GM19351 (cell line): ENCODE measurements at regions not wholly inside any gene's neighbourhood (a gene's known extent, or its start where the extent isn't known, plus 50 kb on each side); places are given as distances from the start of the nearest gene placed in this dataset.

Experiments used
- ATAC-seq: cut with Tn5 transposase; IDR thresholded peaks from one replicate; pipeline ENCODE4 v1.9.1; 2021; ENCODE audit warnings: mild to moderate bottlenecking, moderate library complexity; ENCODE audit not compliant: unreplicated experiment

GRCh38 chr9:105860516-105860915 lies 166.2 kb downstream of the TMEM38B start:
- ATAC-seq = no peak

- no peak for ATAC-seq
Measured at GRCh38 chr9:105861972-105862371, 167.6 kb downstream of the TMEM38B start.

GRCh38 chr9:105864248-105864898 lies 170.0 kb downstream of the TMEM38B start:
- ATAC-seq = no peak

GRCh38 chr9:105865285-105865684 lies 170.9 kb downstream of the TMEM38B start:
- no peak for ATAC-seq

GRCh38 chr9:105871540-105871939 lies 177.2 kb downstream of the TMEM38B start:
- no peak for ATAC-seq

- ATAC-seq = no peak
Measured at GRCh38 chr9:105873801-105874200, 179.5 kb downstream of the TMEM38B start.

- no peak for ATAC-seq
Measured at GRCh38 chr9:105877721-105878120, 183.4 kb downstream of the TMEM38B start.

GRCh38 chr9:105879181-105879580 lies 184.8 kb downstream of the TMEM38B start:
- no peak for ATAC-seq

GRCh38 chr9:105880517-105880916 lies 186.2 kb downstream of the TMEM38B start:
- ATAC-seq = no peak

- ATAC-seq = no peak
Measured at GRCh38 chr9:105881021-105881420, 186.7 kb downstream of the TMEM38B start.

- peak; percentile 53 for ATAC-seq
Measured at GRCh38 chr9:105881654-105882349, 187.5 kb downstream of the TMEM38B start.

GRCh38 chr9:105883847-105884246 lies 189.5 kb downstream of the TMEM38B start:
- peak; percentile 94 for ATAC-seq

- no peak for ATAC-seq
Measured at GRCh38 chr9:105884416-105884815, 190.1 kb downstream of the TMEM38B start.

GRCh38 chr9:105886136-105886535 lies 191.8 kb downstream of the TMEM38B start:
- ATAC-seq = no peak

GRCh38 chr9:105887679-105888078 lies 193.3 kb downstream of the TMEM38B start:
- no peak for ATAC-seq

GRCh38 chr9:105890046-105890822 lies 195.9 kb downstream of the TMEM38B start:
- ATAC-seq = no peak

GRCh38 chr9:105900123-105900522 lies 205.8 kb downstream of the TMEM38B start:
- no peak for ATAC-seq

- peak; percentile 84 for ATAC-seq
Measured at GRCh38 chr9:105901514-105902109, 207.3 kb downstream of the TMEM38B start.

- no peak for ATAC-seq
Measured at GRCh38 chr9:105908069-105908468, 213.7 kb downstream of the TMEM38B start.

GRCh38 chr9:105911104-105911911 lies 217.0 kb downstream of the TMEM38B start:
- no peak for ATAC-seq
